NCI-H1417 treated with DMSO at 0.1 percent for 48 hours (cell line): ENCODE measurements at regions not wholly inside any gene's neighbourhood (a gene's known extent, or its start where the extent isn't known, plus 50 kb on each side); places are given as distances from the start of the nearest gene placed in this dataset.
"Not testable (repeated sequence)": the region's sequence is repeated elsewhere in the genome, so short reads cannot be mapped to it uniquely, and the experiment has no call there.

Source experiments
- DNase-seq: peaks from one replicate; lab custom pipeline; 2025; lab: John Stamatoyannopoulos, UW

DNA sequence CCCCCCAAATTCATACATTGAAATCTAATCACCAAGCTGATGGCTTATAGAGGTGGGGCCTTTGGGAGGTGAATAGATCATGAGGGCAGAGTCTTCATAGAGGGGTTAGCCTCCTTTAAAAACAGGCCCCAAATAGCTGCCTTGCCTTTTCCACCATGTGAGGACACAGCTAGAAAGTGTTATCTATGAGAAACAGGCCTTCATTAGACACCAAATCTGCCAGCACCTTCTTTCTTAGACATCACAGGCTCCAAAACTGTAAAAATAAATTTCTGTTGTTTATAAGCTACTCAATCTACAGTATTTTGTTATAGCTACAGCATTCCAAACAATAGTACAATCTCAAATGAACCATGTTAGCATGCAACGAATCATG lies 459.3 kb upstream of the GCFC2 start:
- DNase-seq: no peak

DNA sequence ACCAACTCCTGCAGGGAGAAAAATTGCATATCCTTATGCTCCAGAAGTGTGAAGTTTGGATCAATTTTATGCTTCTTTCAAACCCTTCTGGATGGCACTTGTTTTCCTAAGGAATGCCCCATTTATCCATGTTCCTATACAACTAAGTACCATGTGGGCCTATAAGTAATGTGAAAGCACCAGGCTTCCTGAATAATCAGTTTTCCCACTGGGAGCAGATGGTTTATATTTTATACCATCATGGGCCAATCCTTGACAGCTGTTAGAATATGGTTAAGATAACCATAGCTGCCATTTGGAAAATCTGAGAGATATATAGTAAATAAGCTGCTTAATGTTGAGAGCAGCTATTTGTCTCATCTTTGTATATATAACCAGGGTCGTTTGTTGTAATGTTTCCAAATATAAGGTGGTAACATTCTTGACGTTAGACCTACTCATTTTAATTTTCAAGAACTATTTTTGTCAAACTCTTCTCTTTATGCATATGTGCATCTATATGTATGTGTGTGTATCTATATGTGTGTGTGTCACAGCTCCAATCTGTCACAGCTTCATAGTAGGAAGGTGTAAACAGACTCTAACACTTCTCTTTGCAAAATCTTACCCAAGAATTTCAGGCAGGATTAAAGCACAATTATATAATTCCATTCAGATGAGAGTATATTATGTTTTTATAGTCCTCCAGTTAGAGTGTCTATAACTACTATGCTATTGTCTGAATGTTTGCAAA lies 458.7 kb upstream of the GCFC2 start:
- no peak for DNase-seq

DNA sequence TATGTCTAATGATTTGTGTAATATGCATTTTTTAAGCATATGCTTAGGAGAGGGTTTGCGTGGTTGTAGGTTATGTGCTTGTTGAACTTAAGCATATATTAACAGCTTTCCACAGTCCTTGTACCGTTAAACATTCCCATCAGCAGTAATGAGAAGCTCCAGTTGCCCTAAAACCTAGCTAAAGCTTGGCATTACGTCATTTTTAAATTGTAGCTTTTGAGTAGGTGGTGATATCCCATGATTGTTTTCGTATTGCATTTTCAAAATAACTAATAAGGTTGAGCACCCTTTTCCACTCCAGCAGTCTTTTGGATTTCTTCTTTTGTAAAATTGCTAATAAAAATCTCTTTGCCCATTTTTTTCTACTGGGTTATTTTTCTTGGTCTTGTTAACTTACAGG lies 453.1 kb upstream of the GCFC2 start:
- no peak for DNase-seq

DNA sequence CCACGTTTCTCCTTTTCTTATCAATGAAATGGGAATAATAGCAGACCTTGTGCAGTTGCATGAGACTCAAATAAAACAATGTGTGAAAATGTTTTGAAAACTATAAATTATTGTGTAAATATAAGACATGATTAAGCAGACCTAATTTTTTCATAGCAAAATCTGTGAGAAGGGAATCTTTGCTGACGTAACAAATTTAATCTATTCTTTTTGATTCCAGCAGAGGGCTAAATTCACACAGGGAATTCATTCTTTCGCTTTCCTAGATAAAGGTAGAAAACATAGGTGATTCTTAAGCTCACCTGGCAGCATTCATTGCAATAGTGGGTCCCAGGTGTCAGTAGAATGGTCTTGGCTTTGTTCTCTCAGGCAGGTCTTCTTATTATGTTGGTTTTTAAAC lies 450.0 kb upstream of the GCFC2 start:
- DNase-seq: no peak

DNA sequence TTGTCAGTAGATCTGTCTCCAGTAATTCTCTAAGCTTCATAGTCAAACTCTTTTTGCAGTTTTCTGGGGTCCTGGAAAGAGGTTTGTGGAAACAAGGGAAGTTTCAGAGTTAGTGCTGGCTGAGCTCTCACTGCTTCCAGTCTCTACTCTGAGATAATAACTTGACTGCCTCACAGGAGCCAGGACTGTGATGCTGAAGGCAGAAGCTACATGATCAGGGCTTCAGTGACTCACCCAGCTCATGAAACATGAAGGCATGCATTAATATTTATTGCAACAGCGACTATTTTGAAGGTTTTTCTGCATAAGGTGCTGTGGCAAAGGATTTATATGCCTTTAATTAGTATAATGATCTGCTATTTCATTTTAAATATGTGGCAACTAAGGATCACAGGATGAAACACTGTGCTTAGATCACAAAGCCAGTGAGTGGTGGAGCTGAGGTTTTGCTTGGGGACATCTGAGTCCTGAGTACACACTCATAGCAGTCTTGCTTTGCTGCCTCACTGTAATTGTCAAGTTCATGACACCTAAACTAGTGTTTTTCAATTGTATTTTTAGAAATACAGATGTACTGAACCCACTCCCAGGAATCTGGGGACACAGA lies 448.4 kb upstream of the GCFC2 start:
- DNase-seq: no peak

DNA sequence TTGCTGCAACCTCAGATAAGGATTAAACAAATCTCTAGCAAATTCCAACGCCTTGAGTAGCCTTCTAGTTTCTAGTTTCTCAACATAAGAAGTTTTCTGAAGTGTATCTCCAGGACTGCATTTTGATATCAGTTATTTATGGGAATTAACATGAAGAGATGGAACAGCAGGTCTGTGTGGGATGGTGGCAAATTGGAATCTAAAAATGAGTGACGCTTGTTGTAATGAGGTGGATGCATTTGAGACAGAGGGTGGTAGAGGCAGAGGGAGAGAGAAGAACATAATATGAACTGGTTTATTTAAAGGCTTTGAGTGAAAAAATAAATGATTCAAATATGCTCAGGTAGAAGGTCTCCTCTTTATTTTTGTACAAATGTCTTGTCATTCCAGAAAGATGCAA lies 446.8 kb upstream of the GCFC2 start:
- no peak for DNase-seq

DNA sequence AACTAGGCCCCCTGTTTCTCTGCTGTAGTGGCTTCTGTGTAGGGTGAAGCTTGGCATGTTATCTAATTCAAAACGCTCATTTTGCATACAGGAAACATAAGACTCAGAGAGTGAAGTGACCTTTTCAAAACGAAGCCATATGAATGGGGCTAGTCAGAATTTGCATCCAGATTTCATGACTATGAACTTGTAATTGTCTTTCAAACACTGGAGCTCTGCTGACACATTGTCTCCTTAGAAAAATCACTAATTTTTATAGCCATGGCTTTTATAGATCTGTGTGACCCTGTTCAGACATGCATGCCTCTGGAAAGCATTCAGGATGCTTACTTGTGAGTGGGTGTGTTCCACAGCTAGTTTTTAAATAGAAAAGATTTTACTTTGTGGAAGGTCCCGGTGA lies 444.3 kb upstream of the GCFC2 start:
- no peak for DNase-seq

DNA sequence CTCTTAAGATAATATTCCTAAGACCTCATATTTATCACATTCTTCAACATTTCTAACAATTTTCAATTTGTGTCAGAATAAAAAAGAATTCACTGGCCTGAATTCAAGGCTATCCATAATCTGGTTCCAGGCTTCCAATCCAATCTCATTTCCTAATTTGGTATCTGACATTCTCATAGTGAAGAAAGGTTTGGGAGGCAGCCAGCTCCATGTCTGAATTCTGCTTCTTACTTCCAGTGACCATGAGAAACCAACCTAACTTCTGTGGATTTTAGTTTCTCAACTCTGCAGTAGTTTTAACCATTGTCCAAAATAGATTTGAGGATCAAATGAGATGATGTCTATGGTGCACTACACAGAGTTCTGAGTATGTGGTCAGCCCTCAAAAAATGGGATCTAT lies 439.1 kb upstream of the GCFC2 start:
- no peak for DNase-seq

DNA sequence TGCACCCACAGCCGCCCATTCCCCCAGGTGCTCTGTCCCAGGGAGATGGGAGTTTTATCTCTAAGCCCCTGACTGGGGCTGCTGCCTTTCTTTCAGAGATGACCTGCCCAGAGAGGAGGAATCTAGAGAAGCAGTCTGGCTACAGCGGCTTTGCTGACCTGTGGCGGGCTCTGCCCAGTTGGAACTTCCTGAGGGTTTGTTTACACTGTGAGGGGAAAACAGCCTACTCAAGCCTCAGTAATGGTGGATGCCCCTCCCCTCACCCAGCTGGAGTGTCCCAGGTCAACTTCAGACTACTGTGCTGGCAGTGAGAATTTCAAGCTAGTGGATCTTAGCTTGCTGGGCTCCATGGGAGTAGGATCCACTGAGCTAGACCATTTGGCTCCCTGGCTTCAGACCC lies 428.6 kb upstream of the GCFC2 start:
- DNase-seq: not testable (repeated sequence)

DNA sequence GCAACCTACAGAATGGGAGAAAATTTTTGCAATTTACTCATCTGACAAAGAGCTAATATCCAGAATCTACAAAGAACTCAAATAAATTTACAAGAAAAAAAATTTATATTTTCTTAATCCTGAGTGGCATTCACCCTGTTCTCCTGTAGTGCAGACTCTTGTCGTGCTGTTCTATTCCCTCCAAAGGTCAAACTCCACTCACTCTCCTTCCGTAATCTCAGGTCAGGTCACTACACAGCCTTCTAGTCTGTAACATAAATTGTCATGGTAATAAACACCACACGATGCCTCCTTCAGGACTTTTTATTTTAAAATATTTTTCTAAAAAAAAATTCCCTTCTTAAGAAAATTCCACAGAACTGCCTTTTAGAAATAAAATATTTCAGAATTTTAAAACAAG lies 417.9 kb upstream of the GCFC2 start:
- no peak for DNase-seq

DNA sequence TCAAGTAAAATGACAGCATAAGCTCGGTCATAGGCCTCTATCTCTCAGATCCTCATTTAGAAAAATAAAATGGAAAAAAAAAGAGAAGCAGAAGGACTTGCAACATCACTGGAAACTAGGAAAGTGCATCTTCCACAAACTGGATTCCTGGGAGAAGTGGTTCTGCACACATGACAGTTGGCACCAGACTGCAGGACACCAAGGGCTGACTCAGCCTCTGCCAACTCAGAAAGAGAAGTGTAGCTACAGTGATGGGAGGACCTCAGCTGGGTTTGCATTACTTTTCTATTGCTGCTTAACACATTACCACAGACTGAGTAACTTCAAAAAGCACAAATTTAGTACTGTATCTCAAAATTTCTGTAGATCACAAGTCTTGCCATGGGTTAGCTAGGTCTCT lies 409.5 kb upstream of the GCFC2 start:
- DNase-seq: no peak

DNA sequence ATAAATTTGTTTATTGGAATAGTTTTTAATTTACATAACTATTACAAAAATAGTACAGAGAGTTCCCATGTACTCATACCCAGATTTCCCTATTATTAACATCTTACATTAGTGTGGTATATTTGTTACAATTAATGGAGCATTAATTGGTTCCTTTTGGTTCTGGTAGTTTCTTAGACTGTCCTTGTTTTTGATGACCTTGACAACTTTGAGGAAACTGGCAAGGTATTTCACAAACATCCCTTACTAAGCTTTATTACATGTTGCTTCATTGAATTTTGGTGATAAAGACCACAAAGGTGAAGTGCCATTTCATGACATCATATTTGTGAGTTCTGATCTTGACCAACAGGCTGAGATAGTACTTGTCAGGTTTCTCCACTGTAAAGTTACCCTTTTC lies 379.0 kb upstream of the GCFC2 start:
- DNase-seq: no peak

DNA sequence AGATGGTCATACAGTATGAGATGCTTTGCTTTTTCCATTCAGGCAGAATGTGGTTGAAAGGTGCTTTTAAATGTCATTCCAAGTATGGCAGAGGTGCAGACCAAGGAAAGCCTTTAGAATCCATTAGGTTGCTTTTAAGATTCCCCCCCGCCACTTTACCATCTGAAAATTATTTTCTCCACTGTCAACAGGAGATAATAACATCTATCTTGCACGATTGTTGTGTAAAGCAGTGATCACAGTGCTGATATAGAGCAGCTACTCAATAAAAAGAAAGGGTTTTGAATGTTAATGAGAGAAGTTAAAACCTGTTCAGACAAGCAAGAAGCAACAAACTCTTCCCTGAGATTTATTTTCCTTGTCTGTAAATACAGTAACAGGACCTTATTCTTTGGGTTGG lies 372.5 kb upstream of the GCFC2 start:
- DNase-seq: no peak

DNA sequence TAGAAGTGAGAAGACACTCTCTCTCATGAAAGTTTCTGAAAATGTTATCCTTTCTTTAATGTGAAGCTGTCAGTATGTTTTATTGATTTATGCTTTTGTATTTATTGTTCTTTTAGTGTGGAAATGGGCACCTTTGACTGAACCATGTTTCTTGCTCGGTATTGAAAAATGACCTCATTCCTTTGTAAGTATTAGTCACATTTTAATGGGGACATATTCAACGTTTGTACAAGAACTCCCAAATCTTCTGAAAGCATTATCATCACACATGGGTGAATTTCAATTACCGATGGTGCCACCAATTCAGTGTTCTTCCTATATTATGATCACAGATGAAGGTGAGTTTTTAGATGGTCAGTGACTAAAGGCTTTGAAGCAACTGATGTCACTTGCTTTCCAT lies 371.8 kb upstream of the GCFC2 start:
- DNase-seq: no peak

DNA sequence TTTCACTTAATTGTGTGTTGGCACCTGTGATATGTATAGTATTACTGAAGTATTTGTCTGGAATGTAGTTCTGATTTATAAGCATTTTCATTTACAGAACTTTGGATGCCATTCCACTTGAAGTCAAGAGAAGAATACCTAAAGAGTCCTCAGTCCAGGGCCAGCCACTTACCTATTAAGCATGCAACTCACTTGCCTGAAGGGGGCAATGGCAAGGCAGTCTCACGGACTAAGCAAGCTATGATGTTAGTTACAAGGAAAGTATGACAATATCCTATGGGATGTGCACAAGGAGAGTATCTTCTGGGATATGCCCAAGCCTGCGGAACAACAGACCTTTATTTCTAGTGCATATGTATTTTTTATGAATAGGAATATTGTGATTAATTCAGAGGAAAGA lies 369.4 kb upstream of the GCFC2 start:
- no peak for DNase-seq

DNA sequence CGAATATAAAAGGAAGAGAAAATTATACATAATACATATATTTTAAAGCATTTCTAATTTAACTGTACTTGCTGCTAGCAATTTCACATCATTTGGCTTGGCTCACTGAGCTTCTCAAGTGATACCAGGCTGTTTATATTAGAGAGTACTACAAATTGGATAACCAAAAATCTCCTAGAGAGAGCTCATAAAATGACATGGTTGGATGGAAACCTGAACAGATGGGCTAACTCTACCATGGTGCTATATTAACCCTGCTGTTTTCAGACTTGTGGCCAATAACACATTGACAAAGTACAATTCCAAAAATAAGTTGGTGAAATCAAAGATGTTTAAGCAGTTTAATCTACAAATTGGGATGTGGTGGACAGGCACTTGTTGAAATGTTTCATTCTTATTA lies 364.4 kb upstream of the GCFC2 start:
- no peak for DNase-seq

DNA sequence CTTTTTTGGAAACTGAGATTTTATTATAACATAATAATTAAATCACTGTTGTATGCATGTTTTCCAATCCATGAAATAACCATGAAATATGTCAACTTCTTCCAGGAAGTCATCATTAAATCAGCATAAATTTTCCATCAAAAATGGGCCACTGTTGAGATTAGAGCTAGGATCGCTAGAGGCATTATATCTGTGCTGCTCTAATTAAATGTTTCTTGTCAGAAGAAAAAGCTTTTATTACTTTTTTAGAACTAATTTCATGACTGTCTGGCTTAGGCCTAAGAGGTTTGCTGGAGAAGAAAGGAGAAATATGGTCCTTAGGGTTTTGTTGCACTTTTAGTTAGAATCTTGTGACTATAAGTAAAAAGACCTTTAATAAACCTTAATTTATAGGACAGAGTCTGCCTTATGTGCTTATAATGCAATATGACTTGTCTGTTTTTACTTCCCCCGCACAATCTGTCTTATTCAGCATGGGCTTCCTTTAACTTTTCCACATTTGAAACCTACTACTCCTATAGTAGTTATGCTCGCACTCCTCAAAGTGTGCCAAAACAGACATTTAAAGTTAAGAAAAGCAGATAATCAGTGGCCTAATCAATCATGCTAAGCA lies 363.4 kb upstream of the GCFC2 start:
- no peak for DNase-seq

DNA sequence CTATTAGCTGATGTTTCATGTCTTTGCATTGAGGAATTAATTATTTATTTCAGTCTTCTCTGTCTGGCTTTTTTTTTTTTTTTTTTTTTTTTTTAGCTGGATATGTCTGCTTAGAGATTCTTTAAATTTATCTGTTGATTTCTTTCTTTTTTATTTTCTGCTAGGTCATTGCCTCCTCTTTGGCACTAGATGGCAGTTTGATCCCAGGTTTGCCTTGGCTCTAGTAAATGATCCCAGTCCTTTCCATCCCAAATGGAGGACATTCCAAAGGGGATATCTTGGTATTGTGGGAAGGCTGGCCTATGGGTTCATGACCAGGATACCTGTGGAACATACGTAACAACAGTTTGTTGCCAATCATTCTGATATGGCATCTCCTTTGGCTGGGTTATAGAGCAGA lies 339.5 kb upstream of the GCFC2 start:
- no peak for DNase-seq

DNA sequence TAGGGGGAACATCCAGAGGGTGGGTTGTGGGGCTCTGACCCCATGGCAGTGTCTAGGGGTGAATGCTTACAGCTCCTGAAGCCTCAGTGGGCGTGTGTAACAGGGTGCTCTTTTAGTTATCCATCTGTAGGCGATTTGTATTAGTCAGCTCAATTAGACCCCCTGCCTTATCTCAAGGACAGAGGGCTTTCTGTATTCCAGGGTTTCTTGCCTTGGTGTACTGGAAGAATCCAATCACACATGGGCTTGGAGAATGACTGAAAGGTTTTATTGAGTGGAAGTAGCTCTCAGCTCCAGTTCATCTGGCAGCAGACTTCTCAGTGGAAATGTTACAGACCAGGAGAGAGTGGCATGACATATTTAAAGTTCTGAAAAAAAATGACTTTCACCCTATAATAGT lies 334.0 kb upstream of the GCFC2 start:
- no peak for DNase-seq

DNA sequence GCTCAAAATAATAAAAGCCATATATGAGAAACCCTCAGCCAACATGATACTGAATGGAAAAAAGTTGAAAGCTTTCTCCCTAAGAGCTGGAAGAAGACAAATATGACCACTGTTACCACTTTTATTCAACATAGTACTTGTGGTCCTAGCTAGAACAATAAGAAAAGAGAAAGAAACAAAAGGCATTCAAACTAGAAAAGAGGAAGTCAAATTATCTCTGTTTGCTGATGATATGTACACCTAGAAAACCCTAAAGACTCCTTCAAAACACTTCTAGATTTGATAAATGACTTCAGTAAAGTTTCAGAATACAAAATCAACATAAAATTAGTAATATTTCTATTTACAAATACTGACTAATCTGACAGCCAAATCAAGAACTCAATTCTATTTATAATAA lies 328.8 kb upstream of the GCFC2 start:
- DNase-seq: no peak

DNA sequence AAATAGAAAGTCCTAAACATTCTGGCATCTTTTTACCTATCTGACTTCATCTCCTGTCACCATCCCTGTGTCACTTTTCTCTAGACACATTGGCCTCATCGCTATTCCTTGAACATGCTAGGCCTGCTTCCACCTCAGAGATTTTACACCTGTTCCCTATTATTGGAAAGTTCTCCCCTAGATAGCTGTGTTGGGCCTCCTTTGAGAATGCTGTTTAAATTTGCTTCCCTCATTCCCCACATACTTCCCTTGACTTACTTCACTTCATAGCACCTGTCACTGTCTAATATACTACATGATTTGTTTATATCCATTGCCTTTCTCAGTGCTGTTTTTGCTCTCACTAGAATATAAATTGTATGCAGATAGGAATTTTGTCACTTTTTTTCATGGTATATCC lies 317.0 kb upstream of the GCFC2 start:
- no peak for DNase-seq

DNA sequence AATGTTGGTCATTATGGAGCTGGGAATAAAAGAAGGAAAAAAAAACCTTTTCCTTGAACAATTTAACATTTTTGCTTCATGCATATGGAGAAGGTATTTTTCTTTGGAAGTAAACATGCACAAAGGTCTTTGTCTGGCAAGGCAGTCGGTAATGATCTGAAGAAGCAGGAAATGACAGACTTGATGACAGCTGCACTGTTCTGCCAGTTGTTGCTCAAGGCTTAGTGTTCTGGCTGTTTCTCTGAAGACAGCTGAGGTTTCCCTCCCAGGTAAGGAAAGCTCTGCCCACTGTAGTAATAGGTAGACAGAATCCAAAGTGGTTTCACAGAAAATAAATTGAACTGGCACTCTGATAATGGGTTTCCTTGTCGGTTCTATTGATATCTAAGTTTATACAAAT lies 308.4 kb upstream of the GCFC2 start:
- no peak for DNase-seq

DNA sequence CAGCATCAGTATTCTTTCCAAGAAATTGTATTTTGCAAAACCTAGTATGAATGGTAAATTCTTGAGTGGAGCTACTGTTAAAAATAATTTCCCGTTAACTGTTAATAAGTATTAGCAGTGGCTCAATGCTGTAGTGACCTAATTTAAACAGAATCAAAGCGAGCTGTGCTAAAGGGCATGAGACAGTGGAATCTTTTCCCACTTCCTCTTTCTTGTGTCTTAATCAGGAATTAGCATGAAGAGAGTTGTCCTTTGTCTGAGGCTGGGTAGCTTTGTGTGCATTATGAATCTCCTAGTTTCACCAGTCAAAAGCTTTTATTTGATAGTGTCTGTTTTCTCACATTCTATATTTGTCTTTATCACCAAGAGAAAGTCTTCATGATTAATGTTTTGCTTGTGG lies 298.8 kb upstream of the GCFC2 start:
- no peak for DNase-seq
